ENCODE measurements at regions not wholly inside any gene's neighbourhood (a gene's known extent, or its start where the extent isn't known, plus 50 kb on each side); places are given as distances from the start of the nearest gene placed in this dataset.
"Not testable (repeated sequence)": the region's sequence is repeated elsewhere in the genome, so short reads cannot be mapped to it uniquely, and the experiment has no call there.

DNA sequence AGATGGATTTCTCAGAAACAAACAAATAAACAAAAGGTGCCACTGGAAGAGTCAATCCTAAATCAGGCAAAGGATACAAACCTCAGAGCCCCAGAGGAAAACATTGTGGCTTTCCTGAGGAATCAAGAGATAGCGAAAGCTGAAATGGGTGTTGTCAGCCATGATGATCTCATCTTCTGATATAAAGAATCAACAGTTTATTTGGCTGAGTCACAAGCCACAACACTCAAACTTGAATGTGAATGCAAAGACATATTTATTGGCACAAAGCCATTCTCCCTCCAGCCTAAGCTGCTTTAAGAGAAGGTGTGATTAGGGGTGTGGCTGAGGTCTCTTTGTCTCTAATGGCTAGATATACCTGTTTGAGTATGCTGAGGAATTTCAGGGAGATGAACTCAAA is 73.3 kb upstream of the NREP start:
- H3K9me3 Mint-ChIP-seq = peaks cover 2% of the 10 kb centered on the region
- no peak overlapping the region for H3K4me3 Mint-ChIP-seq
- DNase-seq (ENCODE audit: low spot score in 2 of 2) (no peak), ATAC-seq (no peak)
- H3K4me1 Mint-ChIP-seq = no peaks in the 10 kb centered on the region
- H3K27ac Mint-ChIP-seq = no peak overlapping the region
- no peaks in the 10 kb centered on the region for H3K36me3 Mint-ChIP-seq

DNA sequence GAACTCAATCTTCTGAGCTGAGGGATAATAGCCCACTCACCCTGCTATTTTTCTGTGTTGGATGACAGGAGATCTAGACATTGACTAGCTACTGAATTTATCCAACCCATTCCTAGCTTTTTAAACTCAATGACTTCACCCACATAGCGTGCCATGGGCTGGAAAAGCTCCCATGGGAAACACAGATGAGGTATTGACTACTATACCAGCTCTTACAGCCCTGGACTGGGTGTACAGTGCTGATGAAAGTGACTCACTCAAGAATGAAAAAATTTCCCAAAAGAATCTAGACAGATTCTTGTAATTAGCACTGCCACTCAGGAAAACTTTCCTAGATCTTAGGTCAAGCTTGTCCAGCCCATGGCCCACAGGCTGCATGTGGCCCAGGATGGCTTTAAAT is 72.7 kb upstream of the NREP start:
- Mint-ChIP-seq H3K27ac (no peak overlapping the region), H3K9me3 (peaks cover 2% of the 10 kb centered on the region), H3K36me3 (no peaks in the 10 kb centered on the region), H3K4me1 (no peaks in the 10 kb centered on the region), H3K4me3 (no peak overlapping the region)
- DNase-seq (ENCODE audit: low spot score in 2 of 2) (no peak), ATAC-seq (no peak)

DNA sequence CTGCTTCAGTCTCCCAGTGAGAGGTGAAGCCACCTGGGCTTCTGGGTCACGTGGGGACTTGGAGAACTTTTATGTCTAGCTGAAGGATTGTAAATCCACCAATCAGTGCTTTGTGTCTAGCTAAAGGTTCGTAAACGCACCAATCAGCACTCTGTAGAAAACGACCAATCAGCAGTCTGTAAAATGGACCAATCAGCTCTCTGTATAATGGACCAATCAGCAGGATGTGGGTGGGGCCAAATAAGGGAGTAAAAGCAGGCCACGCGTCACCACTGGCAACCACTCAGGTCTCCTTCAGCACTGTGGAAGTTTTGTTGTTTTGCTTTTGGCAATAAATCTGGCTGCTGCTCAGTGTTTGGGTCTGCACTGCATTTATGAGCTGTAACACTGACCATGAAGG is 69.1 kb upstream of the NREP start:
- no peaks in the 10 kb centered on the region for H3K36me3 Mint-ChIP-seq
- no peak for ATAC-seq

DNA sequence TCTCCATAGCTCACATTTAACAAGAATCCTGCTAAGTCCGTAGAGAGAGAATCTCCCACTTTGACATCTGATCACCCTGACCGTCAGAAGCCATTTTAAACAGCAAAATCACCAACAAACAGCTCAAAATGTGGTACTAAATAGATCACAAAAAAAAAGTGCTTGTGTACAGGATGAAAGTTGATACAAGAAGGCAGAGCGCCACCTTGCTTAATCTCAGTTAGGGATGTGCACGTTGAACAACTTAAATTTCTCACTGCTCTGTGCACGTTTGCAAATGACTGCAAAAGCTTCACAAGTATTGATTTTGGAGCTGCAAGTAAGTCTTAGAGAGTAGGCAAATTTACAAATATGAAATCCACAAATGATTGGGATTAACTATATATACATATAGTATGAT is 63.1 kb upstream of the NREP start:
- peaks cover 7% of the 10 kb centered on the region for H3K9me3 Mint-ChIP-seq
- no peak for ATAC-seq

More for the DNA sequence above, 69.1 kb upstream of the NREP start:
- Mint-ChIP-seq H3K4me1 (no peaks in the 10 kb centered on the region), H3K27ac (no peak overlapping the region), H3K4me3 (no peak overlapping the region), H3K9me3 (peaks cover 2% of the 10 kb centered on the region)
- DNase-seq (ENCODE audit: low spot score in 2 of 2) = no peak

DNA sequence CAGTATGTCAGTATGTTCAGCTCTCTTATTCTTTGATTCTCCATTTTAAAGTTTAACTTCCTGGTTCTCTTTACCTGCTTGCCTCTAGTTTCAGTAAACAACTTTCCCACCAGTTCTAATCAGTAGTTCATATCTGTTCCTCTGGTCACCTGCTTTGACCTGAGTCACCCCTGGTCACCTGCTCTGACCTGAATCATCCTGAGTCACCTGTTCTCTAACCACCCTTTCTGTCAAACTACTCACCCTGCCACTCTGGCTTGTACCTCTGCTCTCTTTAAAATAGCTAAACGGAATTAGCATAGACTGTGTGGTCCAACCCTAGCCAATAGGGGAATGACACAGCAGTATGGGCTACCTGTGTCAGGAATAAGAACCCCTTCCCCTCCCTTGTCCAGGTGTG is 62.0 kb upstream of the NREP start:
- H3K4me1 Mint-ChIP-seq; H3K4me3 Mint-ChIP-seq; ATAC-seq; H3K27ac Mint-ChIP-seq; H3K36me3 Mint-ChIP-seq; DNase-seq (ENCODE audit: low spot score in 2 of 2); H3K9me3 Mint-ChIP-seq: not testable (repeated sequence)

More for the DNA sequence above, 63.1 kb upstream of the NREP start:
- H3K4me1 Mint-ChIP-seq = no peaks in the 10 kb centered on the region
- H3K36me3 Mint-ChIP-seq = no peaks in the 10 kb centered on the region
- H3K27ac Mint-ChIP-seq = no peak overlapping the region
- no peak for DNase-seq (ENCODE audit: low spot score in 2 of 2)
- H3K4me3 Mint-ChIP-seq = no peak overlapping the region

GRCh38 chr5:111813537-111813936 is 56.5 kb upstream of the NREP start:
- H3K27ac Mint-ChIP-seq = no peak overlapping the region
- no peaks in the 10 kb centered on the region for H3K9me3 Mint-ChIP-seq
- DNase-seq (ENCODE audit: low spot score in 2 of 2) = no peak
- no peak for ATAC-seq
- no peak overlapping the region for H3K4me3 Mint-ChIP-seq
- no peaks in the 10 kb centered on the region for H3K4me1 Mint-ChIP-seq
- no peaks in the 10 kb centered on the region for H3K36me3 Mint-ChIP-seq

- Mint-ChIP-seq H3K9me3 (no peaks in the 10 kb centered on the region), H3K36me3 (no peaks in the 10 kb centered on the region), H3K27ac (no peak overlapping the region), H3K4me1 (no peaks in the 10 kb centered on the region), H3K4me3 (no peak overlapping the region)
- ATAC-seq (no peak), DNase-seq (ENCODE audit: low spot score in 2 of 2) (no peak)
These were observed 53.1 kb upstream of the NREP start for GRCh38 chr5:111810112-111810511.

Measured in stimulated activated effector memory CD8-positive, alpha-beta T cell treated with anti-CD3 and anti-CD28 coated beads, Interleukin-12 subunit alpha, Interleukin-12 subunit beta, amount 100 ng/mL, for 72 hours (primary cell).